HG02981 (cell line): ENCODE measurements at regions not wholly inside any gene's neighbourhood (a gene's known extent, or its start where the extent isn't known, plus 50 kb on each side); places are given as distances from the start of the nearest gene placed in this dataset.
"Not testable (repeated sequence)": the region's sequence is repeated elsewhere in the genome, so short reads cannot be mapped to it uniquely, and the experiment has no call there.

Source experiments
- ATAC-seq: cut with Tn5 transposase; IDR thresholded peaks from one replicate; pipeline ENCODE4 v1.9.1; 2021; ENCODE audit warnings: mild to moderate bottlenecking, moderate library complexity; ENCODE audit not compliant: unreplicated experiment

DNA sequence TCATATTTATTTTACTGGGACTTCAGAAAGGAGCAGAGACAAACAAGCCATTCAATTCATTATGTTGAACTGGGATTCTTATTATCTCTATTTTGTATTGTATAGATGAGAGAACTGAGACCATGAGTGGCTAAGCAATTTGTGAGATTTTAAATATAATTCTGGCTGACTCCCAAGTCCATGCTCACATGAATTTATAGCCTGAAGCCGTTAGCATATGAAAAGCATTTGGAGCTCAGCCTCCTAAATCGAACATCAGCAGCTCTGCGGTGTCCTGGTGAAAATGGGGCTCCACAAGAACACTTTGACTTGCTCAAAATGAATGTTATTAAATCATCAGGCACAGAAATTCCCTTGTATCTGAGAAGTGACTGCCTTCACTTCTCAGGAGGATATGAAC, 96.8 kb upstream of the DPT start:
- no peak for ATAC-seq

DNA sequence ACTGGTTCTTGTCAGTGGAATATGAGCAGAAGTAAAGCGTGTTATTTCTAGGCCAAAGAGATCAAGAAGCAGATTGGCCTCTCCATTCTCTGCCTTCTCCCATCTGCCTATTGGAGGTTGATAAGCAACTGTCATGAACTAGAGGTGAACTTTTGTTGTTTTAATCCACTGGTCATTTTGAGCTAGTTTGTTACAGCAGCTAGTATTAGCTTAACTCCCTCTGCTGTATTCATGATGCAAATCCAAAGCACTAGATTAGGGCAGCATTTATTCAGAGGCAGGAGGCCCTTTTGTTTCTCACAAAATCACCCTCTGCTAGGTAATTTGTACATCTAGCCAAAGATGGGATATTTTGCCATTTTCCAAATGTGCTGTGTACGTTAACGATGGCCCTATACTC, 97.3 kb upstream of the DPT start:
- ATAC-seq, result no peak

DNA sequence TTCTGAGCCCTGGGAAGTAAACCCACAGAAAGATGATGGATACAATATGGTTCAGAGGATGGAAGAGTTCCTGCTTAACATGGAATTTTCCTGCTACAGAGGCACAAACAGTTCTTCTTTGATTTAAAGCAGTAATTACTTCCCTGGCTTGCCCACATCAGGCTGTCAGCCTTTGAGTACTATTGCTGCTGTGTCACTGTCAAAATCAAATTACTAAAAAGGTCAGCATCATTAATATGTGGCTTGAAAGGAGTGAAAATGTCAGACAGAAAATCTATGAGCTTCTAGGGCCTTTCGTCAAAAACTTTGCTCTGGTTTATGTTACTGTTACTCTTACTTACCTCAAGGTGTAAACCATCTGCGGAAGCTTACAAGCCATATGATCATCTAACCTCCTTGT, 98.6 kb upstream of the DPT start:
- ATAC-seq, result no peak

DNA sequence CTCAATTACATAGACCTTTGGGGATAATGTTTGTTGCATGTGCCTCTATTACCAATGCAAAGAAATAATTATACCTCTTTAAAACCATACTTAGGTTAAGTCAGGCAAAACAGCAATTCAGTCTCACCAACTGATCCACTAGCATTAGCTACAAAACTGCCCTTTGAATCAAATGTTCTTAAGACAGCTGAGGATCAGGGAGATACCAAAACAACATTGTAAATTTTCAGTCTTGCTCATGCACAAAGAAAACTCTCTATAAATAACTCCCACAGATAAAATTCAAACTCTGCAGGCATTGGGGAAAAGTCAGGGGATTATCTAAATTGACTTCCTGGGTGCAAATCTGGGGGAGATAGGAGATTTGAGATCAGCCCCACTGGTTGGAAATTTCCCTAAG, 100.9 kb upstream of the DPT start:
- ATAC-seq, result no peak

DNA sequence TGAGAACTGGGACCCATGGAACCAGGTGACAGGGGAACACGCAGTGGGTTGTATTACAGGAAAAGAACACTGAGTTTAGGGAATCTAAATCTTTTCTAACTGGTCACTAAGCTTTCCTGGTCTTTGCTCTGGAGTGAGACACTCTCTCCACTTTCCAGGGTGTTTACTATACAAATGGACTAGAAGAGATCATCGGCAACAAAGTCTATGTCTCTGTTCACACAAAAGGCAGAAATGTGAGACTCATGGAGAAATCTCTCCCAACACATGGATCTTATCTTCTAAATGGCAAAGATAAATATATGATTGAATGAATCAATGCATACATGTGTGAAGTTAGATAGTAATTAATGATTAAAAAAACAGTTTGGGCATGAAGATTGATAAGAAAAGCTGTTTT, 101.6 kb upstream of the DPT start:
- no peak for ATAC-seq

DNA sequence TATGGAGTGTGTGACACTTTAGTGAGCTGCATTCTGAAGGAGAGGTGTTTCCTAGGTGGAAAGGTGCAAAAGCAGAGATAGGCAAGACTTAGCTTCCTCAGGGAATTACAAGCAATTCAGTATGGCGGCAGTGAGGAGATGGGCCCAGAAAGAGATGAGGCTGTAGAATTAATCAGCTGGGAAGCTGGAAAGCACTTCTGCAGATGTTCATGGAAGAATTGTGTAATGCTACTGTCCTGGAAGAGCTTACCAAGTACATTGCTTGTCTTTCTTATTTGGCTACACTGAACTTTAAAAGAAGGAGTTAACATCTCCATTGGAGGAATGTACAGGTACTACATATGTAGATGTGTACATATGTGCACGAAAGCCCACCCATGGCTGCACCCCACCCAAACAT, 103.7 kb upstream of the DPT start:
- no peak for ATAC-seq

DNA sequence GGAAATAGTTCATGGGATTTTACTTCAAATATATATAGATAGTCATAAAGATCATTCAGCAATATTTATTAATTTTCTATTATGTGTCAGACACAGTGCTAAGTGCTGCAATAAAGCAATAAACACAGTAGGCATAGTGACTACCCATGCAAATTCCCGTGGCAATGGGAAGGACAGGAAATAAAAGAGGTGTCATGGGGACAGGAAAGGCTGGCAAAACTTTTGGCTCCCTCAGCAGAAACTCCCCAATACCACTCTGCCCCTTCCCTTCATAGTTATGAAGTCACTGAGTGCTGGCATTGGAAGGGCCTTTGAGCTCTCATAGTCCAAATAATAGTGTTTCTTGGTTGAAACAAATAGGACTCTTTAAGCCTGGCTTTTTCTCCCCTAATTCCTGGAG, 104.4 kb upstream of the DPT start:
- ATAC-seq, result no peak

DNA sequence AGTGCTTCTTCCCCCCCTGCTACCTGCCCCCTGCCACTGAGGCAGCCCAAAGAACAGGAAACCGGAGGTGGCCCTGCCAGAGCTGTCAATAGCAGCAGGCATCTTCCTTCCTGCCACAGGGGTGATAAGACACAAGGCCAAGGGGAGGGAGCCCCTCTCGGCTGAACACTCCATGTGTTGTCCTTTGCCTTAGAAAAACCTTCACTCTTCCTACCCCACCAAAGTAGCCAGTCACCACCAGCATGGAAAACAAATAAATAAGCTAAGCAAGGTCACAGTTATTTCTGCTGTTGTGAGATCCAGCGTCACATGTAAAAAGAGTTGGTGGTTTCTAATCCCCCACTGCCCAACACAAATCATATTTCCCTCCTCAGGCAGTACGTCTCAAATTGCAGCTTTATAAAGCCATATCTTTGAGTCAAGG, 104.8 kb upstream of the DPT start:
- no peak for ATAC-seq

DNA sequence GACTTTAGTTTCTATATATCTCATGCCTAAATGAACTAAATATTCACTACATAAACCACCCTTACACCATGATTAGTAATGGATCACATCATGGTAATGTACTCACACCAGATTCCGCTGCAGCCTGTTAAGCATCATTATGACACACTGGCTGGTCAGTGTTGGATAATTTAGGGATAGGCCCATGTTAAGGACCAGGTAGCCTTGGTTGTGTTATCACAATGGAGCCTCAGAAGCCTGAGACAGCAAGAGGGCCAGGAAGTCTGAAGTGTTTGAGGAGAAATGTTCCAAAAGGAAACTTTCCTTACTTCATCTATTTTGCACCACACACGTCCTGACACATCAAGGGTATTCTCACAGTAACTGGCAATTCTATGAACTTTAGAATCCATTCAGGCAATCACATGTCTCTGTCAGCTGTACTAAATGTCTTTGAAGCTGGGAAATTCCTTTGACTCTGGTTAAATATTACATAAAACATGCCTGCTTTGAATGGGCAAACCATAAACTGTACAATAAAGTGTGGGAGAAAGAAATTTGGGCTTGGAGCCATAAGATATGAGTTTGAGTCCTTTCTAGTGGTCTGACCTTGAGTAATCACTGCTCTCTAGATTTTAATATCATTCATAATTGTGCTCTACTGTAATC, 105.3 kb upstream of the DPT start:
- ATAC-seq, result peak; percentile 56

DNA sequence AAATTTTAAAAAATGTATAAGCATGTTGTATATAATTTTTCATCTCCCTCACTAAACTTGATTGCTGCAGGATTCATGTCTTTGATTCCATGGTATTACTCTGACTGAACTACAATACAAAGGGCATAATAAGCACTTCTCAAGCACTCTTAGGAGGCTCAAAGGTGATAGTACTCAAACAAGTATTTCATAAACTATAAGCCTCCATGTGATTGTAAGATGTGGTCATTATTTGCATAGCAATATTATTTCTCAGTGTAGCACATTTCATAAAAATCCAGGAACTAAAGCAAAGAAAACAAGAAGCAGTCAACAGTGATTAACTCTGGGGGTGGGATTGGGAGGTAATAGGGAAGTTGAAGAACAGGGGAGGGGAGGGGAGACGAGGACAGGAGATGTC, 106.2 kb upstream of the DPT start:
- no peak for ATAC-seq

DNA sequence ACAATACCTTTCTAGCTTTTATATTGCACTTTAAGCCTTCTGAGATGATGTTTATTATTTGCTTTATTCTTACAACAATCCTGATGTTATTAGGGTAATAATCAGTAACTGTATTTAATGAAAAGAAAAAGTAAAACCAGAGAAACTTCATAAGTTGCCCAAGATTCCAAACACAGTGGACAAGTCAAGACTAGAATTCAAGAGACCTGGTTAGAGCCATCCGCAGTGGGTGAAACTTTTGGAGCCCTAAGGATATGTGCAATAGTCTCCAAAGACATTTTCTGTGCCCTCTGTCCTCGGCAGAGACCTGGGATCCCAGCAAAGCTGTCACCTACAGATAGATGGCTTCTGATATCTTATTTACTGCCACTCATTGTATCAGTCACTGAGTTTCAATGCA, 106.8 kb upstream of the DPT start:
- no peak for ATAC-seq

DNA sequence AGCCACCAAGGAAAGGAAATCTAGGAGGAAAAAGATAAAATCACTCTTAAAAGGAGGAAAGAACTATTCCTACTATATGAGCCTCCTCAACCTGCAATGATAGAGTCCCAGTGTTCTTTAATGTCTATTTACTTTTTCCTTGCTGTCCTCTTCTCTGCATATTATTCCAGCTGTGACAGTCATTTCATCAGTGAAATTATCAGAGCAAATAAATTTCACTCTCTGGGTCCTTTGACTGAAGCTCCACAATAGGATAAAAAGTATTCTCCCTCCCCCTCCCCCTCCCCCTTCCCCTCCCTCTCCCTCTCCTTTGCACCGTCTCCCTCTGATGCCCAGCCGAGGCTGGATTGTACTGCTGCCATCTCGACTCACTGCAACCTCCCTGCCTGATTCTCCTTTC, 107.5 kb upstream of the DPT start:
- ATAC-seq, result no peak

DNA sequence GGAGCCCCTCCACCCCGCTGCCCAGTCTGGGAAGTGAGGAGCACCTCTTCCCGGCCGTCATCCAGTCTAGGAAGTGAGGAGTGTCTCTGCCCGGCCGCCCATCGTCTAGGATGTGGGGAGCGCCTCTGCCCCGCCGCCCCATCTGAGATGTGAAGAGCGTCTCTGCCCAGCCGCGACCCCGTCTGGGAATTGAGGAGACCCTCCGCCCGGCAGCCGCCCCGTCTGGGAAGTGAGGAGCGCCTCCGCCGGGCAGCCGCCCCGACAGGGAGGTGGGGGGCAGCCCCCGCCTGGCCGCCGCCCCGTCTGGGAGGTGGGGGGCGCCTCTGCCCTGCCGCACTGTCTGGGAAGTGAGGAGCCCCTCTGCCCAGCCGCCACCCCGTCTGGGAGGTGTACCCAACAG, 108.2 kb upstream of the DPT start:
- ATAC-seq, result not testable (repeated sequence)

DNA sequence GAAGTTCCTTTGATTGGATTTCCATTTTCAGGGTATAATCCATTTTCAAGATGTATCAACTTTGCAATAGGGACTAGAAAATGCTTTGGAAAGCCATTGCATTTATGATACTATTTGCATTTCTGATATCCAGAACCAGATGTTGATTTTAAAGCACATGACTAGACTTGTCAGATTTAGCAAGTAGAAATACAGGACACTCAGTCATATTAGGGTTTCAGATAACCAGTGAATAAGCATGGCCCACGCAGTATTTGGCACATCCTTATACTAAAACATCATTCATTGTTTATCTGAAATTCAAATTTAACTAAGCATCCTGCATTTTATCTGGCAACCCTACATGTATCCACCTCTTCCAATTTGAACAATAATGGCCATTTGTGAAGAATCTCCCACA, 113.3 kb upstream of the DPT start:
- ATAC-seq, result no peak

DNA sequence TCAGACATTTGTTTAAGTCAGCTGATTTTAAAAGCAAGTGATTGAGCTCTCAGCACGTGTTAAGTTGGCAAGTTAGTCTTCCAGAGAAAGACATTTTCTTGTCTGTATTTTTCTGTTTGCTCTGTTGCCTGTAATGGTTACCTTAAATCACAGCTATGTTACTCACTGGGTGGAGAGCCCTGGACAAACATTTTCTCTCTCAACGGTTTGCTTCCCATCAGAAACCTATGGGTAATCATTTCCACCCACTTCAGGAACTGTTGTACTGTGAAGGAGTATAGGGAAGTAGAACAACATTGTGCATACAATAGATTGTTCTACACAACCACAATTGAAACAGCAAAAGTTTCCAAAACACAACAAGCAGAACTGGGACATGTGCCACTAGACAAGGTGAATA, 113.9 kb upstream of the DPT start:
- ATAC-seq, result no peak

DNA sequence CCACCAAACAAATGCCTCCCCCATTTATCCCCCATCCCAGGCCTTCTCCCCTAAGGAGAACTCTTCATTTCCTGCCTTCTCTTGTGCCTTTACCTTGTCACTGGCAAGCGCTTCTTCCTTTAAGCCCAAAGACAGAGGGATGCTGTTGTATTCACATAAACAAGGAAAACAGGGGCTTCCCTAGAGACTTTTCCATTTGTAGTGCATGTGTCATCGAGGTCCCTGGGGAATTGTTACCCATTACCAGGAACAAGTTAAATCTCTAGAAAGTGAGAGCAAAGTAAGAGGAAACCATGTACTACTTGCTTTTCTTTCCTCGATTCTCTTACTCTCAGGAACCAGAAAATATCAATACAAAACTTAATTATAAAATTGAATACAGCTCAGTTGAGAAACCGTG, 114.4 kb upstream of the DPT start:
- ATAC-seq, result no peak

DNA sequence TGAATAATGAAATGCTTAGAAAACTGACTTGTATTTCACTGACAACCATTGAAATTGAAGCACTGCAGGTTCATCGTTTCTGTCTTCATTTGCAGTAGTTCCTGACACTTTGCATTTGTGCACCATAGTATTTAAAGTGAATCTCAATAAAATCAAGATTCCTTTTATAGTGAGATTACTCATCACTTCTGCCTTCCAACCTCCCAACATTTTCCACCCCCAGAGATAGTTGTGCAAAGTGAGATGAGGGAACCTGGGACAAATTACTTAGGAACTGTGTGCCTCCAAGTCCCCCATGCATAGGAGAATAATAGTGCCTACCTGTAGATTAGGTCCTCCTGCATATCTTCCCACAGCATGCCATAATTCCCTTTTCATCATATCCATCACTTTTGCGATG, 114.9 kb upstream of the DPT start:
- ATAC-seq, result no peak

DNA sequence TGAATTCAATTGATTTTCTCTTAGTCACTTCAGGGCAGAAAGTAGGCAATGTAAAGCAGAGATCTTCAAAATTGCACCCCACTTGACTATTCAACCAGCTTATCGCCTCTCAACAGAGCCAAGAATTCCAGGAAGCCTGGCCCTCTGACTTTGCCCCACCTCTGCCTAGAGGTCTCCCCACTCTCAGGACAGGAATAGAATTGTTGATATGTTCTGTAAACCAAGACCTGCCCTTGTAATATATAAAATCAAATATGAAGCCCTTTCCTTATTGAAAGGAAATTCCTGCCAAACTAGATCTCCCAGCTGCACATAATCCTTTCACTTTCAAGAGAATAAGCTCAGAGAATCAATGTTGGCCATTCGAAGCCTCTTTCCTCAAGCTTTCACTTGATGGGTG, 116.1 kb upstream of the DPT start:
- ATAC-seq, result no peak

DNA sequence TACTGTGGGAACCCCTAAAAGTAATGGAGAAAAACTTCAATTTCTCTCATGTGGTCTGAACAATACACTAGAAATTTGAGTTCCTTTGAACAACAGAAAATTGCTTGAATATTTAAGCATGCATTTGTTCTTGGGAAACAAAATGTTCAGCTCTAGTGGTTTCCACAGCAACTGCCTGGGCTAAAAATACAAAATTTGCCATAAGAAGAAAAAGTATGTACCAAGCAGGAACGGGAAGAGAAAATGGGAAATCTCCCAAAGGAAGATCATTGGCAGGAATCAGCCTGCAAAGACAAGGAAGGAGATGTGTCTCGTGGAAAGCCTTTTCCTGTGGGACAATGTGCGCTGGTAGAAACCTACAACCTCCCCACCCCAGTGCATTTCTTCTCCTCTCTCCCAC, 119.0 kb upstream of the DPT start:
- no peak for ATAC-seq

DNA sequence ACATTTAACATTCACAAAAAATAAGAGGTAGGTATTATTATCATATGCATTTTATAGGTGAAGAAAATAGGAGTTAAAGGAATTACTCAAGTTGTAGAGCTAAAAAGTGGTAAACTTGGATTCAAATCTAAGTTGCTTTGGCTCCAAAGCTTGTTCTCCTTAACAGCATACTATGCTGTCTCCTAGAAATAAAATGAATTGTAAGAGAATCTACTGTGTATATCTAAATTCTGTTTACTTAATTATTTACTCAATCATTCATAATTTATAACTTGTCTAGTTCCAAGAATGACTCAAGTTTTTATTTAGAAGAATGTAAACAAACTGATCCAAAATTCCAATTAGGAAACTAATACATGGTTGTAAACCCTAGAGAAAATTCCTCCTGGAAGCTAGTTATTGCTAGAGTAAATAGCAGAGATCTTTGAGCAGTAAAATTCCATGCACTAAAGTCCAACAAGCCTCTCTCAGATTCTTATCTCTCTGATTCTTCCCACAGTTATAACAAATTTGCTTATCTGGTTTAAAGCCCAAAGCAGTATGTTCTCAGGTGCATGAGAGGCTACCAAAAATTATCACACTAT, 132.5 kb upstream of the DPT start:
- no peak for ATAC-seq

DNA sequence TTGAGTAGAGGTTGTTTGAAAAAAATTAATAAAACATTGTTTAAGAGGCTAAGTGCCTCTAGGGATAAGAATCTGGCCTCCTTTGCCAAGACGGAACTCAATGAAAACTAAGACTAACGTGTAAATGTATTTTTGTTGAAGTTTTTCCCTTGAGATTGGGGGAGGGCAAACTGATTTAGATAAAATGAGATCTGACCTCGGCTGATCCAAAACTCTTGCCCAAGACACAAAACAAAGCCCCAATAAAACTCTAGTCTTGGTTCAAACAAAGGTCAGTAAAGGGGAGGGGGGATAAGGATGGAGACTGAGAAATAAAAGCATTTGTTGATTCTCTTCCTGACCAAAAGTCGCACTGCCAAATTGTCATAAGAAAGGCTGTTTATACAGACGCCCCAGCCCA, 134.8 kb upstream of the DPT start:
- no peak for ATAC-seq

DNA sequence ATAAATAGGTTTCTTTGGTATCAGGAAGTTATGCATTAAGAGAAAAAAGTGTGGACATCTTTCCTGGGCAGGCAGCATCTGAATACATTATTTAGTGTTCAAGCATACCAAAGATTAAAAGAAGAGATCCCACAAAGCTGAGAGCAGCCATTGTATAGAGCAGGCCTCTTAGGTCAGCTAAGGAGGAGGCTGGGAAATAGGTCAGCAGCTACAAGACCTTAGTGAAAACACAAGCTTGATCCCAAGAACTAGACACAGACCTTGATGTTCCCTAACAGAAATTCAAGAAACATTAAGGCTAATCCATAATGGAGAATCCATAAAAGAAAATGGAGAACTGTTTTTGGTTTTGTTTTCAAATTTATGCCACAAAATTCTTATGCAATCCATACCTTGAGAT, 135.3 kb upstream of the DPT start:
- ATAC-seq, result no peak

DNA sequence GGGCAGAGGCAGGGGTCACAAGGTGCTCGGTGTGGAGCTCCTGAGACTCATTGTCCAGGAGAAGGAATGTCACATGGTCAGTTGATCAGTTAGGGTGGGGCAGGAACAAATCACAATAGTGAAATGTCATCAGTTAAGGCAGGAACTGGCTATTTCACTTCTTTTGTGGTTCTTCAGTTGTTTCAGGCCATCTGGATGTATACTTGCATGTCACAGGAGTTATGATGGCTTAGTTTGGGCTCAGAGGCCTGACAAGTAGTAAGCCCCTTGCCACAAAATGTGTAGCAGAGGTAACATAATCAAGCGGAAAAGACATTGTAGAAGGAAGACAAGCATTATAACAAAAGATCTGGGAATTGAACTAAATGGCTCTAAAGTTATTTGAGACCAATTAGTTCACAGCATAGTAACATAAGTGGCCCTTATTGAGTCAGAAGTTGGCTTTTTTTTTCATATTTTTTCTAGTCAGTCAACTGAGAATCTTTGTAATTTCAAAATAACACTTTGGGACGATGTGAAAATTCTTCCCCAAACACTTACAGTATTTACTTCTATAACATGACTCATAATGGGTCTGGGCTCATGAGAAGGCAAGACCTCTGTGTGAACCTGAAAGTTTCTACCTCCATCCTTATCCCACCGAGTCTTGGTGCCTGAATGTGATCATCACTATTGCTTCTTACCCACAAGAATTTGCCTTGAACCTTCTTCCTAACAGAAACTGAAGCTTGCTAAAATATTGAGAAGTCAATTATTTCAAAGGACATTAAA, 137.0 kb upstream of the DPT start:
- no peak for ATAC-seq
